Left lung (tissue), 4 donors: ENCODE measurements at regions not wholly inside any gene's neighbourhood (a gene's known extent, or its start where the extent isn't known, plus 50 kb on each side); places are given as distances from the start of the nearest gene placed in this dataset.

Experiments used
- ATAC-seq: fragments of 200-7000 bp; cut with Tn5 transposase; one replicate; pipeline ENCODE4 v1.9.1; 2020; ENCODE audit warnings: moderate library complexity
- DNase-seq, 4 donors: peaks; one replicate each; pipeline ENCODE4 v3.0.0-alpha.2; 2013 to 2020
- H3K27ac ChIP-seq, 2 donors: fragments of 200-600 bp; sonication (generic) in 1 of 2; one replicate each; pipeline versions ENCODE4 v1.5.0 to v1.8.0; 2020 to 2021
- H3K27me3 ChIP-seq, 2 donors: fragments of 200-600 bp; sonication (generic) in 1 of 2; one replicate each; pipeline versions ENCODE4 v1.5.0 to v1.8.0; 2020 to 2021
- H3K36me3 ChIP-seq, 2 donors: fragments of 200-600 bp; sonication (generic) in 1 of 2; one replicate each; pipeline versions ENCODE4 v1.5.0 to v1.8.0; 2020 to 2021
- H3K4me1 ChIP-seq, 2 donors: fragments of 200-600 bp; one replicate each; pipeline ENCODE4 v1.8.0; 2021
- H3K4me3 ChIP-seq, 2 donors: fragments of 200-600 bp; sonication (generic) in 1 of 2; one replicate each; pipeline versions ENCODE4 v1.5.0 to v1.8.0; 2020 to 2021; ENCODE audit warnings: mild to moderate bottlenecking in 1 of 2
- H3K9me3 ChIP-seq, 2 donors: fragments of 200-600 bp; sonication (generic) in 1 of 2; one replicate each; pipeline versions ENCODE4 v1.5.0 to v1.8.0; 2020 to 2021
- CTCF ChIP-seq, 2 donors: fragments of 200-600 bp; sonication (generic) in 1 of 2; IDR thresholded peaks; one replicate each; pipeline versions ENCODE4 v1.5.0 to v1.8.0; 2021; ENCODE audit warnings: antibody characterized with exemption in 2 of 2
- intact Hi-C, 2 donors: fragments of 100-400 bp; cut with DNase I; formaldehyde crosslinking; loops; one replicate each; pipeline versions ENCODE4 v1.11.2 to v1.14.2; 2022
- donor health status: DM: no; HTN: yes; CAD: no.
- donor health status: DM: no; HTN: no; CAD: no.

GRCh38 chr5:161040818-161041217, 188.8 kb upstream of the ATP10B start:
- DNase-seq (no peak), ATAC-seq (no peak)
- peaks cover 0 to 2% of the 10 kb centered on the region in 2 donors for H3K9me3 ChIP-seq
- TF ChIP-seq CTCF (IDR thresholded peaks at IDR 0.05) = no peak
- H3K36me3 ChIP-seq = no peaks in the 10 kb centered on the region
- intact Hi-C loops = no loop called here
- no peaks in the 10 kb centered on the region for H3K4me1 ChIP-seq
- no peak overlapping the region for H3K27ac ChIP-seq
- no peaks in the 10 kb centered on the region for H3K27me3 ChIP-seq
- H3K4me3 ChIP-seq = no peak overlapping the region

GRCh38 chr5:161036296-161036695, 184.3 kb upstream of the ATP10B start:
- no peaks in the 10 kb centered on the region for H3K4me1 ChIP-seq
- intact Hi-C loops = no loop called here
- ATAC-seq = no peak

GRCh38 chr5:161034451-161034850, 182.4 kb upstream of the ATP10B start:
- no peak for TF ChIP-seq CTCF (IDR thresholded peaks at IDR 0.05)
- ATAC-seq (no peak), DNase-seq (no peak)
- H3K4me3 ChIP-seq = no peak overlapping the region
- H3K9me3 ChIP-seq = peaks cover 0 to under 1% of the 10 kb centered on the region in 2 donors
- no peaks in the 10 kb centered on the region for H3K27me3 ChIP-seq
- intact Hi-C loops = no loop called here
- no peaks in the 10 kb centered on the region for H3K4me1 ChIP-seq
- no peaks in the 10 kb centered on the region for H3K36me3 ChIP-seq
- no peak overlapping the region for H3K27ac ChIP-seq

More at GRCh38 chr5:161036296-161036695, 184.3 kb upstream of the ATP10B start:
- no peaks in the 10 kb centered on the region for H3K36me3 ChIP-seq
- H3K9me3 ChIP-seq = peaks cover 0 to 2% of the 10 kb centered on the region in 2 donors
- no peak for DNase-seq
- no peaks in the 10 kb centered on the region for H3K27me3 ChIP-seq
- H3K4me3 ChIP-seq = no peak overlapping the region
- no peak for TF ChIP-seq CTCF (IDR thresholded peaks at IDR 0.05)
- H3K27ac ChIP-seq = no peak overlapping the region

- no peak overlapping the region for H3K27ac ChIP-seq
- intact Hi-C loops = no loop called here
- no peak overlapping the region for H3K4me3 ChIP-seq
- H3K4me1 ChIP-seq = no peaks in the 10 kb centered on the region
- H3K36me3 ChIP-seq = no peaks in the 10 kb centered on the region
- no peak for DNase-seq
- no peak for TF ChIP-seq CTCF (IDR thresholded peaks at IDR 0.05)
- ATAC-seq = no peak
- no peaks in the 10 kb centered on the region for H3K9me3 ChIP-seq
- H3K27me3 ChIP-seq = no peaks in the 10 kb centered on the region
Measured at GRCh38 chr5:161030229-161030628, 178.2 kb upstream of the ATP10B start.

- no peaks in the 10 kb centered on the region for H3K27me3 ChIP-seq
- TF ChIP-seq CTCF (IDR thresholded peaks at IDR 0.05) = no peak
- no peak overlapping the region for H3K27ac ChIP-seq
- no peak overlapping the region for H3K4me3 ChIP-seq
- no peaks in the 10 kb centered on the region for H3K36me3 ChIP-seq
- DNase-seq (no peak), ATAC-seq (peak; percentile 25)
- no peaks in the 10 kb centered on the region for H3K4me1 ChIP-seq
- H3K9me3 ChIP-seq = no peaks in the 10 kb centered on the region
- intact Hi-C loops = no loop called here
Measured at GRCh38 chr5:161027763-161028162, 175.8 kb upstream of the ATP10B start.
